Stomach (tissue), 8 donors: ENCODE measurements at regions not wholly inside any gene's neighbourhood (a gene's known extent, or its start where the extent isn't known, plus 50 kb on each side); places are given as distances from the start of the nearest gene placed in this dataset.

Experiments
- DNase-seq, 2 donors: peaks; one replicate each; pipeline versions ENCODE4 v3.0.0 to v3.0.0-alpha.2; 2013 to 2019
- H3K27ac ChIP-seq, 5 donors: fragments of 200-600 bp in 4 of 5; sonication (generic) in 4 of 5; one replicate each; pipeline ENCODE4 v1.5.1; 2013 to 2019; ENCODE audit warnings: mild to moderate bottlenecking in 1 of 5, moderate library complexity in 1 of 5
- H3K27me3 ChIP-seq, 3 donors: fragments of 200-600 bp; sonication (generic); one replicate each; pipeline ENCODE4 v1.5.1; 2017 to 2019; ENCODE audit warnings: mixed run types in 1 of 3
- H3K36me3 ChIP-seq, 4 donors: fragments of 200-600 bp; sonication (generic); 1 replicate in 3 of 4; 2 replicates in 1 of 4; pipeline ENCODE4 v1.5.1; 2016 to 2019
- H3K4me1 ChIP-seq, 4 donors: fragments of 200-600 bp; sonication (generic); one replicate each; pipeline ENCODE4 v1.5.1; 2016 to 2019
- H3K4me3 ChIP-seq, 4 donors: fragments of 200-600 bp; sonication (generic) in 3 of 4; one replicate each; pipeline ENCODE4 v1.5.1; 2016 to 2019; ENCODE audit warnings: mild to moderate bottlenecking in 1 of 4
- H3K9me3 ChIP-seq, 4 donors: fragments of 200-600 bp; sonication (generic); one replicate each; pipeline ENCODE4 v1.5.1; 2016 to 2019
- CTCF ChIP-seq, 7 experiments: fragments of 450-650 bp in 4 of 7; fragments of 200-600 bp in 3 of 7; sonication (generic) in 3 of 7; IDR thresholded peaks; one replicate each; pipeline ENCODE4 v1.5.1; 2016 to 2019; ENCODE audit warnings: antibody characterized with exemption in 7 of 7, control low read depth in 2 of 7, mild to moderate bottlenecking in 1 of 7
- EP300 ChIP-seq: sonication (generic); formaldehyde crosslinking; IDR thresholded peaks from one replicate; pipeline ENCODE4 v1.6.1; 2017; ENCODE audit warnings: antibody characterized with exemption
- POLR2A ChIP-seq, 4 donors: fragments of 450-650 bp; IDR thresholded peaks; one replicate each; pipeline ENCODE4 v1.6.1; 2016; ENCODE audit warnings: antibody characterized with exemption in 4 of 4, control low read depth in 2 of 4, mild to moderate bottlenecking in 1 of 4, moderate library complexity in 1 of 4
- POLR2AphosphoS5 ChIP-seq, 3 donors: sonication (generic); formaldehyde crosslinking; IDR thresholded peaks; one replicate each; pipeline ENCODE4 v1.6.1; 2016; ENCODE audit warnings: antibody characterized with exemption in 3 of 3
- WGBS, 5 donors: extraction: QIAGEN DNeasy Blood & Tissue Kit in 3 of 5; methylation state at CpG; one replicate each; pipeline versions ENCODE4 v1.1.5 to v1.1.7; 2013 to 2018; 5-methylcytosine and 5-hydroxymethylcytosine counted together
- intact Hi-C: fragments of 100-400 bp; cut with DNase I; formaldehyde crosslinking; loops from one replicate; pipeline ENCODE4 v1.15.1; 2023; ENCODE audit warnings: low total_unique reads
- donor health status: healthy with polysubstance abuse.
- donor health status: Bipolar disorder and iron deficiency.
- donor health status: healthy.

DNA sequence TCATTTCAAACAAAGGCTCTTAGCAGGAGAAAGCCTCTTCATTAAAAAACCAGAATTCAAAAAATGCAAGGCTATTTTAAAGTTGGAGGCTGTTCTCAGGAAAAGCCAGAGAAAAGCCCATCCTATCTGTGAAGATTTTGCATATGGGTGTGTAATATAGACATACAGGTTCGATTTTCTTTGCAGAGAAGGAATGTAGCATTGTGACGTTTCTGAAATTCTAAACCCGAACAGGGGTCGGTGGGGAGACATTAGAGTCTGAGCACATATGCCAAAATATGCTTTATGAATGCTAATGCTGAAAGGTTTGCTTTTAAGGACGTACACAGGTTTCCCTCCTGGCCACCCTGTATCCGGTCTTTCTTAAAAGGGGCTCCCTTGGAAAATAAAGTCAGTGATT is 363.1 kb upstream of the PAPPA start:
- no peaks in the 10 kb centered on the region for H3K4me1 ChIP-seq
- no peak overlapping the region for H3K4me3 ChIP-seq
- no peak for TF ChIP-seq POLR2A (IDR thresholded peaks at IDR 0.05)
- H3K9me3 ChIP-seq: no peaks in the 10 kb centered on the region
- 65 to 83% (median 71%) methylated on average over 6 of the region's 6 CpGs for WGBS, 5 donors
- DNase-seq: no peak
- no peaks in the 10 kb centered on the region for H3K36me3 ChIP-seq
- intact Hi-C loops: no loop called here
- no peaks in the 10 kb centered on the region for H3K27me3 ChIP-seq
- H3K27ac ChIP-seq: no peak overlapping the region

DNA sequence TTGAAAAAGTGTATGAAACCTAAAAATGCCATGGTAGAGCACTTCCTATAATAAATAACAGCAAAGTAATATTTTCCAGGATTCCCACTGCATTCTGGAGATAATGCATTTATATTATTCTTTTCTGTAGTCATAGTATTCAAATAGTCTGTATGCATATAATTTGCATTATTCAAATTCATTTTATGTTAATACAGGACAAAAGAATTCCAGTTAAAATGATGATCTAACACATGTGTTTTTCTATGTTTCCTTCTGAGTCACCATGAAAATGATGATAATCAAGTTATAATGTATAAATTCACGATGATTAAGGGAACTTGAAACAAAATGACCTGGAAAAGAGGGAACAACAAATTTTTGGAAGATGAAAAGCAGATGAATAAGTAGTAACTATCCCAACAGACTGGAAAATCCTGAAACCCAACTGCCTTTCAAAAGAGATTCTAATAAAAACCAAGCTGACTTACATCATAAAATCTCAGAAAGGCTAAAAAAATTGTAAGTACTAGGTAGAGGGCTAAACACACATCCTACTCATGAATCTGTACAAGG is 358.6 kb upstream of the PAPPA start:
- Histone ChIP-seq H3K27ac (no peak overlapping the region), H3K36me3 (no peaks in the 10 kb centered on the region), H3K4me1 (no peaks in the 10 kb centered on the region), H3K4me3 (no peak overlapping the region), H3K9me3 (no peaks in the 10 kb centered on the region), H3K27me3 (no peaks in the 10 kb centered on the region)
- WGBS, 5 donors: 46 to 64% (median 50%) methylated on average over 1 of the region's 1 CpG
- intact Hi-C loops: no loop called here
- DNase-seq: no peak
- TF ChIP-seq EP300 (no peak), CTCF (IDR thresholded peaks at IDR 0.05) (no peak), POLR2AphosphoS5 (IDR thresholded peaks at IDR 0.05) (no peak), POLR2A (IDR thresholded peaks at IDR 0.05) (no peak)

GRCh38 chr9:115799734-115800133 is 353.9 kb upstream of the PAPPA start:
- DNase-seq: no peak
- H3K9me3 ChIP-seq: peaks cover 0 to 8% (median 0%) of the 10 kb centered on the region in 4 donors
- intact Hi-C loops: no loop called here
- 3 to 27% (median 16%) methylated on average over 1 of the region's 1 CpG for WGBS, 5 donors
- H3K36me3 ChIP-seq: no peaks in the 10 kb centered on the region
- H3K4me1 ChIP-seq: no peaks in the 10 kb centered on the region
- no peaks in the 10 kb centered on the region for H3K27me3 ChIP-seq
- TF ChIP-seq POLR2AphosphoS5 (IDR thresholded peaks at IDR 0.05) (no peak), POLR2A (IDR thresholded peaks at IDR 0.05) (no peak), EP300 (no peak), CTCF (IDR thresholded peaks at IDR 0.05) (no peak)
- no peak overlapping the region for H3K4me3 ChIP-seq
- no peak overlapping the region for H3K27ac ChIP-seq

GRCh38 chr9:115804206-115804605 is 349.4 kb upstream of the PAPPA start:
- no peaks in the 10 kb centered on the region for H3K27me3 ChIP-seq
- TF ChIP-seq CTCF (IDR thresholded peaks at IDR 0.05) (no peak), EP300 (no peak), POLR2AphosphoS5 (IDR thresholded peaks at IDR 0.05) (no peak), POLR2A (IDR thresholded peaks at IDR 0.05) (no peak)
- H3K9me3 ChIP-seq: peaks cover 0 to 8% (median 0%) of the 10 kb centered on the region in 4 donors
- intact Hi-C loops: no loop called here
- 65 to 90% (median 87%) methylated on average over 3 of the region's 3 CpGs for WGBS, 5 donors
- no peak for DNase-seq
- no peak overlapping the region for H3K4me3 ChIP-seq
- H3K27ac ChIP-seq: no peak overlapping the region
- H3K4me1 ChIP-seq: no peaks in the 10 kb centered on the region
- no peaks in the 10 kb centered on the region for H3K36me3 ChIP-seq

DNA sequence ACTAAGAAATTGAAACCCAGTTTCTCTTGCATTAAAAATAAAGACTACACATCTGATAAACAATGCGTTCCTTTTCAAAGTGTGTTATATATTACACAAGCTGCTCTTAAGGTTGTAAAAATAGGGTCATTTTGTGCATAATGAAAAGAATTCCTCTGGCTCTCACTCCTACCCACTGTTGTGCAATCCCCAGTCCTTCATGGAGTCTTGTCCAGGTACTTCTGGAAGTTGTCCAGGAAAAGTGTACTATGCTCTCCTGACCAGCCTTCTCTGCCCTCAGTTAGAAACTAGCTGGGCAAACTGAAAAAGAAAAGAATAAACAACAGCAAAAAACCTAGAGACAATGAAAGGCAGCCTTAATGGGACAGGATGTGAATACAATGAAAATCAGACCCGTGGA is 345.5 kb upstream of the PAPPA start:
- Histone ChIP-seq H3K4me1 (no peaks in the 10 kb centered on the region), H3K27me3 (no peaks in the 10 kb centered on the region), H3K9me3 (peaks cover 0 to 8% (median 0%) of the 10 kb centered on the region in 4 donors), H3K4me3 (no peak overlapping the region), H3K27ac (no peak overlapping the region), H3K36me3 (no peaks in the 10 kb centered on the region)
- intact Hi-C loops: no loop called here
- WGBS, 5 donors: 36 to 51% (median 40%) methylated on average over 2 of the region's 2 CpGs
- TF ChIP-seq CTCF (IDR thresholded peaks at IDR 0.05) (no peak), POLR2A (IDR thresholded peaks at IDR 0.05) (no peak), POLR2AphosphoS5 (IDR thresholded peaks at IDR 0.05) (no peak), EP300 (no peak)
- DNase-seq: no peak
